NCI-H1930 (cell line): ENCODE measurements at regions not wholly inside any gene's neighbourhood (a gene's known extent, or its start where the extent isn't known, plus 50 kb on each side); places are given as distances from the start of the nearest gene placed in this dataset.
"Not testable (repeated sequence)": the region's sequence is repeated elsewhere in the genome, so short reads cannot be mapped to it uniquely, and the experiment has no call there.

Experiments
- DNase-seq, 2 experiments: peaks; one replicate each; lab custom pipeline; 2025; lab: John Stamatoyannopoulos, UW

DNA sequence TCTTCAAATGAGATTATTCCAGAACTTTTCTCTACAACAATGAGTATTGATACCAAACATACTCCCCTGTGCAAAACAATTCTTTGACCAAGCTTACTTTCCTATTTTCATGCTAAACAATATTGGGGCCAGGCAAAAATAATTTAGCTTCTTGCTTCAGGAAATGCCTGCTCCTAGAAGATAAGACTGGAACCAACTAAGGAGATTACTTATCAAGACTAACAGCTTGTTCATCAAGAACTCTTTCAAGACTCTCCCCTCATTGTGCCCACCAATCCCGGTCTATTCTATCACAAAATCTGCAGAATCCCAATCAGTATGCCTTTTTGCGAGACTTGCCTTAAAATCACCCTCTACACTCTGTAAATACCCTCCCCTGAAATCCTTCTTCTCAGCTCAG is 536.6 kb downstream of the RWDD3 start:
- DNase-seq = no peak

- DNase-seq = no peak
These were observed 544.2 kb downstream of the RWDD3 start for GRCh38 chr1:95778217-95778616.

DNA sequence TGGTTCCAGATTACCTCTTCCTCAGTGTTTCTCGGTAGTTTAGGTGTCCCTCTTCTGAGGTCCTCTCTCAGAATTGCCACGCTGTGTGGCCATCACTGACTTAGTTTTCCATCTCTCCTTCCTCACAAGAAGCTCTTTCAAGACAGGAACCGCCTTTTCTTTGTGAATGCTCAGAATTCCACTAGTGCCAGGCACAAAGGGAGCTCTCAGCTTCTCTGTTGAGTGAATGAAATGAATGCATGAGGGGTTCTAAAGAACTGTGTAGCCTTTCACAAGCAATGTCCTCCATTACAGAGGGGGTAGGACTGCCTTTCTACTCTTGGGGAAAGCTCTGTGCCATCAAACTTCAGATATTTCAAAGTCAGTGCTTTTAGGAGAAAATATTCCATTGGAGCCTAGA is 546.8 kb downstream of the RWDD3 start:
- no peak for DNase-seq

- DNase-seq = no peak
These were observed 556.1 kb downstream of the RWDD3 start for GRCh38 chr1:95790136-95790535.

DNA sequence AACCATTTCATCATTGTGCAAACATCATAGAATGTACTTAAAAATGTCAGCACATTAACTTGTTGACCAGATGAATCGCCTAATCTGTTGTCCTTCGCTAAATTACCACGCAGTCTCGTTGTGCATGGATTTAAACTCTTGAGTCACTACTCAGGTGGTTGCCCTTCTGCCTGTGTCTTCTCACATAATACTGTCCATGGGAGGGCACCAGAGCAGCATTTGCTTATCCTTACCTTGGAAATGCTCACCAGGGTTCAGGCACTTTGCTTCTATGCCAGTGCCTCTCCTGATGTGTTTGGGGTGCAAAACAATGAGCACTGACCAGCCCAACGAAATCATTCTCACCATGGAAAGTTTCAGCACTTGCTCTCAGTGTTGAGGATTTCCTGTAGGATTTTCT is 559.9 kb downstream of the RWDD3 start:
- DNase-seq = peak in 1 of 2 experiments; percentile 11

- DNase-seq = not testable (repeated sequence)
These were observed 563.8 kb downstream of the RWDD3 start for GRCh38 chr1:95797761-95798160.

DNA sequence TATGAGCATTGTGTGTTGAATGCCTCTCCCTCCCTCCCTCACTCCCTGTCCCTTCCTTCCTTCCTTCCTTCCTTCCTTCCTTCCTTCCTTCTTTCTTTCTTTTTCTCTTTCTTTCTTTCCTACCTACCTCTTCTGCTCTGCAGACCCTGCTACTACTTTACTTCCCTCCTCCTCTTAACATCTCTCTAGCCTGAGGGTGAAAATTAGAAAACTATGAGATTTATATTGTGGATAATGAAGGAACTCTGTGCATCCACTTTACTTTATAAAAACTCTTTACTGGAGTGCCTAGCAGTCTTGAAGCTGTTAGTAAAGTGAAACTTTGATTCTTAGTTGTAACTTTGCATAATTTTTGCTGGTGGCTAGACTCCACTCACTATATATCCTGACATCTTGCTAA is 572.2 kb downstream of the RWDD3 start:
- no peak for DNase-seq

- DNase-seq = no peak
These were observed 575.4 kb downstream of the RWDD3 start for GRCh38 chr1:95809391-95809790.

- no peak for DNase-seq
These were observed 581.5 kb downstream of the RWDD3 start for GRCh38 chr1:95815511-95815910.

GRCh38 chr1:95829556-95829955 is 595.5 kb downstream of the RWDD3 start:
- DNase-seq = no peak

DNA sequence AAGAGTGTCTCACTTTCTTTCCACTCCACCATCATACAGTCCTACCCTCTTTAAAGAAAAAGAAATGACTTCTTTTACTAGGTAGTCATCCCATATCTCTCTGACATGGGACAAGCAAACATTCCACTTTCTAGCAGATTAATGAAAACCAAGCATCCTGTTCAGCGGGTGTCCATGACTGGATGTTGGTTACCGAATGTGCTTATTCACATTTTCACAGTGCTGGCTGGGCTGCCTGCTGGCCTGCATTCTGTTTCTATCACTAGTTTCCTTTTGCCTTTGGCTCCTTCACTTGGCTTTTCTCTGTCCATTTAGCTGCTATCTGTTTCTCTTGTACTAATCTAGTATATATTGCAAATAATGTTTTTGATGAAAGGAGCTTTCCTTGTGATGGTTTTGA is 598.4 kb downstream of the RWDD3 start:
- DNase-seq = no peak

DNA sequence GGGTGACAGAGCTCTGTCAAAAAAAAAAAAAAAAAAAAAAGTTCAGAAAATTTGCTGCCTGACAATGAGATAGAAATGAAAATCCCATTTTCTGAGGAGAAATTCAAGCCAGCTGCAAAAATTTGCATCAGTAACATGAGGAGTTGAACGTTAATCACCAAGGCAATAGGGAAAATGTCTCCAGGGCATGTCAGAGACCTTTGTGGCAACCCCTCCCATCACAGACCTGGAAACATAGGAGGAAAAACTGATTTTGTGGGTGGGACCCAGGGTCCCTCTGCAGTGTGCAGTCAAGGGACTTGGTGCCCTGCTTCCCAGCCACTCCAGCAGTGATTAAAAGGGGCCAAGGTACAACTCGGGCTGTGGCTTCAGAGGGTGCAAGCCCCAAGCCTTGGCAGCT is 615.4 kb downstream of the RWDD3 start:
- DNase-seq = no peak

DNA sequence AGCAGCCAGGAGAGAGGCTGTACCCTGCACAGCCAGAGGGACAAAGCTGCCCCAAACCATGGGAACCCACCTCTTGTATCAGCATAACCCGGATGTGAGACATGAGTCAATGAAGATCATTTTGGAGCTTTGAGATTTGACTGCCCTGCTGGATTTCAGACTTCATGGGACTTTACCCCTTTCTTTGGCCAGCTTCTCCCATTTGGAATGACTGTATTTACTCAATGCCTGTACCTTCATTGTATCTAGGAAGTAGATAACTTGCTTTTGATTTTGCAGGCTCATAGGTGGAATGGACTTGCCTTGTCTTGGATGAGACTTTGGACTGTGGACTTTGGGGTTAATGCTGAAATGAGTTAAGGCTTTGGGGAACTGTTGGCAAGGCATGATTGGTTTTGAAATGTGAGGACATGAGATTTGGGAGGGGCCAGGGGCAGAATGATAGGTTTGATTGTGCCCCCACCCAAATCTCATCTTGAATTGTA is 616.2 kb downstream of the RWDD3 start:
- no peak for DNase-seq

- no peak for DNase-seq
These were observed 616.8 kb downstream of the RWDD3 start for GRCh38 chr1:95850763-95851162.

DNA sequence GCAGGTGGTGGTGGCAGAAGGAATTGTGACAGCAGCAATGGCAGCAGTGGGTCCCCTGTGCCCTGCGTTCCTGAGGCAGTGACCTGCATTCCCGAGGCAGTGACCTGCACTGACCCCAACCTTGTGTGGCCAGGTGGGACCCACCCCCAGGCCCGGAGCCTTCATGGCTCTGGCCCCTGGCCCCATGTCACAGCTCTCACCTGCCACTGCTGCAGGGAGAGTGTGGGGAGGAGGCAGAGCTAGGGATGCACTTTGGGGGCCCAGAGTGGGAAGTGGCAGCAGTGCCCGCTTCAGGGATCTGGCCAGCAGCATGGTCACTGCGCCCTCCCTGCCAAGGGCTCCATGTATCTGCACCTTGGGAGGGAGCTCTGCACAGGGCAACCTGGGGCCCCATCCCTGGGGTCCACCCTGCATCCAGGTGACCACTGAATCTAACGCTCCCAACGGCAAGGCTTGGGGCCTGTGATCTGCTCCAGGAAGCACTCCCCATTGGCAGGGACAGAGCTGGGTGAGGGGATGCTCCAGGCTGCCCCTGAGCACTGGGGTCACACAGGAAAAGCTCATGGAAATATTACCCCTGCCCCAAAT is 618.6 kb downstream of the RWDD3 start:
- DNase-seq = no peak

DNA sequence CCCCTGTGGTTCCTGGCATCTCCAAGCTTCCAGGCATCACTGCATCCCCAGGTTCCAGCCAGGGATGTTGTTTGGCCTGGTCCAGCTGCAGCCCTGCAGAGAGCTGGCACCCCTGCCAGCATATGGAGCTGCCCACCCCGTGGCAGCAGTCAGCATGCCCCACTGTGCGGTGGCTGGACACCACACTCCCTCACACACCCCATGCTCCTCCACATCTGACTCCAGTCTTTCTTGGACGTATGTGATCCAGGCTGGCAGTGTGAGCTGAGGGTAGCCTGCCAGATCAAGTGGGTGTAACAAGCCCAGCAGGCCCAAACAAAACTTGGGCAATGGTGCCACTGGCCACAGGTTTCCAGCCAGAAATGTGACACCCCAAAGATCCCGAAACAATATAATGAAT is 620.4 kb downstream of the RWDD3 start:
- no peak for DNase-seq

GRCh38 chr1:95863086-95863485 is 629.1 kb downstream of the RWDD3 start:
- DNase-seq = no peak

DNA sequence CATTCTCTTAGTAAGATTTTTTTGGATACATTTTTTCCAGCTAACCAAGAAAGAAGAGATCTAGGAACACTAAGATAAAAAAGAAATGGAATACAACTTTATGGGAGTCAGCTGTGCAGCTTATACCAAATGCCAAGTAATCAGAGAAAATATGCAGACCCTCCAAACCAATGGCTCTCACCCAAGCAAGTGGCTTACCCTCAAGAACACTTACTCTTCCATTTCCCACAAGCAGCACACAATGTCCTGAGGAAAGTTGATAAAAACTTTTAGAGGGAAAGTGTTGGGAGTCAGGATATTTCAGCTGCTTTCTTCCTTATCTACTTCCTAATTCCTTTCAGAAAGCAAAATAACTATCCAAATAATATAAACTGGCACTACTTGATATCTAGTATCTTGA is 631.8 kb downstream of the RWDD3 start:
- no peak for DNase-seq

- no peak for DNase-seq
These were observed 642.3 kb downstream of the RWDD3 start for GRCh38 chr1:95876276-95876675.

DNA sequence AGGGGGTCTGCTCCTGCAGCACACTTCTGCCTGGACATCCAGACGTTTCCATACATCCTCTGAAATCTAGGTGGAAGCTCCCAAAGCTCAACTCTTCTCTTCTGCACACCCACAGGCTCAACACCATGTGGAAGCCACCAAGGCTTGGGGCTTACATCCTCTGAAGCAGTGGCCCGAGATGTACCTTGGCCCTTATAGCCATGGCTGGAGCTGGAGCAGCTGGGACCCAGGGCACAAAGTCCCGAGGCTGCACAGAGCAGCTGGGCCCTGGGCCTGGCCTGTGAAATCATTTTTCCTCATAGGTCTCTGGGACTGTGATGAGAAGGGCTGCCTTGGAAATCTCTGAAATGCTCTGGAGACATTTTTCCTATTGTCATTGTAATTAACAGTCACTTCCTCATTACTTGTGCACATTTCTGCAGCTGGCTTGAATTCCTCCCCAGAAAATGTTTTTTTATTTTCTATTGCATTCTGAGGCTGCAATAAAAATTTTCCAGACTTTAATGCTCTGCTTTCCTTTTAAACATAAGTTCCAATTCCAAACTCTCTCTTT is 645.6 kb downstream of the RWDD3 start:
- DNase-seq = no peak

- peak; percentile 30 to 69 for DNase-seq
These were observed 655.0 kb downstream of the RWDD3 start for GRCh38 chr1:95888941-95889390.

DNA sequence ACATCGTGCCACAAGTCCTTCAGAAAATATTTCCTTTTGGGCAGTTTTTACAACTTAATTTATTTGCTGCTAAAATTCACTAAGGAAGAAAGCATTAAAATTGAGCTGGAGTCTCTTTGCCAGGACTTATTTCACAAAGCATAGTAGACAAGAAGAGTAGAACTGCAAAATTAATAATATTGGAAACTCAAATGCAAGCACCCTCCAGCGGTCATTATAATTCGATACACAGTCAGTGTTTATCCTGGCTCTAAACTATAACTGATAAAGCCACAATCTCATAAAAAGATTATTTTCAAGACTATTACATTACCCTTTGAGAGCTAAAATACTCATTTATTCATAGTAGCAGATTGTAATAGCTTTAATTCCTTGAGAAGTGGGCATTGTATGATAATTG is 655.4 kb downstream of the RWDD3 start:
- DNase-seq = no peak

GRCh38 chr1:95893921-95894320 is 659.9 kb downstream of the RWDD3 start:
- no peak for DNase-seq

DNA sequence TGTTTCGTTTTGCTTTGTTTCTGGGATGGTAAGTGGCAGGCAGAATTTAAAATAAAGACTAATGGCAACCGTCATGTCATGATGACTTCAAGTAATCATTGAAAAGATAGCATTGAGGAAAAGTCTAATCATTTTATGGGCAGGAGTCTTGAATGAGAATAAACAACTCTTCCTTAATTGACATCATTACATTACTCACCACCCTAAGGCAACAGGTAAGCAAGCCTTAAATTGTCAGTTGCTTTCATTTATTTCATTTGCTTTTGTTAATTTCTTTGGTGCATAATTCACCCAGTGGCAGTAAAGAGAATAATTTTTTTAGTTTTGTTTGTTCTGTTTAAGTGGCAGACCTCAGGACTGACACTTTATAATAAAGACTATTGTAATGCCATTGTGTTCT is 669.0 kb downstream of the RWDD3 start:
- peak; percentile 26 to 54 for DNase-seq
